ENCODE measurements at regions not wholly inside any gene's neighbourhood (a gene's known extent, or its start where the extent isn't known, plus 50 kb on each side); places are given as distances from the start of the nearest gene placed in this dataset.

GRCh38 chr1:58310469-58310868 lies 236.1 kb downstream of the OMA1 start:
- no peak for DNase-seq

- no peak for DNase-seq
Measured at GRCh38 chr1:58308206-58308605, 238.3 kb downstream of the OMA1 start.

GRCh38 chr1:58307431-58307830 lies 239.1 kb downstream of the OMA1 start:
- no peak for DNase-seq

- DNase-seq = no peak
Measured at GRCh38 chr1:58305622-58306021, 240.9 kb downstream of the OMA1 start.

GRCh38 chr1:58304346-58304975 lies 242.1 kb downstream of the OMA1 start:
- no peak for DNase-seq

GRCh38 chr1:58303841-58304240 lies 242.7 kb downstream of the OMA1 start:
- DNase-seq = no peak

- DNase-seq = no peak
Measured at GRCh38 chr1:58293388-58293787, 253.1 kb downstream of the OMA1 start.

GRCh38 chr1:58290685-58291372 lies 255.7 kb downstream of the OMA1 start:
- DNase-seq = no peak

- DNase-seq = no peak
Measured at GRCh38 chr1:58288624-58289142, 257.8 kb downstream of the OMA1 start.

- no peak for DNase-seq
Measured at GRCh38 chr1:58287894-58288623, 258.5 kb downstream of the OMA1 start.

GRCh38 chr1:58284225-58284510 lies 262.4 kb downstream of the OMA1 start:
- no peak for DNase-seq

- DNase-seq = no peak
Measured at GRCh38 chr1:58283388-58284224, 262.9 kb downstream of the OMA1 start.

GRCh38 chr1:58282623-58283387 lies 263.7 kb downstream of the OMA1 start:
- DNase-seq = no peak

GRCh38 chr1:58266242-58266641 lies 280.3 kb downstream of the OMA1 start:
- DNase-seq = no peak

- no peak for DNase-seq
Measured at GRCh38 chr1:58264462-58264861, 282.1 kb downstream of the OMA1 start.

GRCh38 chr1:58262702-58263101 lies 283.8 kb downstream of the OMA1 start:
- no peak for DNase-seq

GRCh38 chr1:58258082-58258481 lies 288.4 kb downstream of the OMA1 start:
- no peak for DNase-seq

GRCh38 chr1:58257003-58257402 lies 289.5 kb downstream of the OMA1 start:
- no peak for DNase-seq

GRCh38 chr1:58256546-58256945 lies 290.0 kb downstream of the OMA1 start:
- no peak for DNase-seq

GRCh38 chr1:58256041-58256440 lies 290.5 kb downstream of the OMA1 start:
- no peak for DNase-seq

GRCh38 chr1:58255192-58255591 lies 291.3 kb downstream of the OMA1 start:
- DNase-seq = no peak
